ENCODE measurements at regions not wholly inside any gene's neighbourhood (a gene's known extent, or its start where the extent isn't known, plus 50 kb on each side); places are given as distances from the start of the nearest gene placed in this dataset.
A peak's percentile ranks its signal among the peaks of the same experiment; 100 is the strongest.
"Not testable (repeated sequence)": the region's sequence is repeated elsewhere in the genome, so short reads cannot be mapped to it uniquely, and the experiment has no call there.

DNA sequence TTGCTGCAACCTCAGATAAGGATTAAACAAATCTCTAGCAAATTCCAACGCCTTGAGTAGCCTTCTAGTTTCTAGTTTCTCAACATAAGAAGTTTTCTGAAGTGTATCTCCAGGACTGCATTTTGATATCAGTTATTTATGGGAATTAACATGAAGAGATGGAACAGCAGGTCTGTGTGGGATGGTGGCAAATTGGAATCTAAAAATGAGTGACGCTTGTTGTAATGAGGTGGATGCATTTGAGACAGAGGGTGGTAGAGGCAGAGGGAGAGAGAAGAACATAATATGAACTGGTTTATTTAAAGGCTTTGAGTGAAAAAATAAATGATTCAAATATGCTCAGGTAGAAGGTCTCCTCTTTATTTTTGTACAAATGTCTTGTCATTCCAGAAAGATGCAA lies 446.8 kb upstream of the GCFC2 start:
- no peak for DNase-seq

DNA sequence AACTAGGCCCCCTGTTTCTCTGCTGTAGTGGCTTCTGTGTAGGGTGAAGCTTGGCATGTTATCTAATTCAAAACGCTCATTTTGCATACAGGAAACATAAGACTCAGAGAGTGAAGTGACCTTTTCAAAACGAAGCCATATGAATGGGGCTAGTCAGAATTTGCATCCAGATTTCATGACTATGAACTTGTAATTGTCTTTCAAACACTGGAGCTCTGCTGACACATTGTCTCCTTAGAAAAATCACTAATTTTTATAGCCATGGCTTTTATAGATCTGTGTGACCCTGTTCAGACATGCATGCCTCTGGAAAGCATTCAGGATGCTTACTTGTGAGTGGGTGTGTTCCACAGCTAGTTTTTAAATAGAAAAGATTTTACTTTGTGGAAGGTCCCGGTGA lies 444.3 kb upstream of the GCFC2 start:
- Histone ChIP-seq H3K4me3 (ENCODE audit: insufficient read depth, low read depth, low read length) (no peak overlapping the region), H3K36me3 (replicated peaks; ENCODE audit: control insufficient read depth, insufficient read depth, low read length) (no peaks in the 10 kb centered on the region), H3K27me3 (ENCODE audit: control insufficient read depth, insufficient read depth, low read length) (no peaks in the 10 kb centered on the region)
- no peak for DNase-seq

More for the DNA sequence above, 446.8 kb upstream of the GCFC2 start:
- Histone ChIP-seq H3K4me3 (ENCODE audit: insufficient read depth, low read depth, low read length) (no peak overlapping the region), H3K27me3 (ENCODE audit: control insufficient read depth, insufficient read depth, low read length) (no peaks in the 10 kb centered on the region), H3K36me3 (replicated peaks; ENCODE audit: control insufficient read depth, insufficient read depth, low read length) (no peaks in the 10 kb centered on the region)

DNA sequence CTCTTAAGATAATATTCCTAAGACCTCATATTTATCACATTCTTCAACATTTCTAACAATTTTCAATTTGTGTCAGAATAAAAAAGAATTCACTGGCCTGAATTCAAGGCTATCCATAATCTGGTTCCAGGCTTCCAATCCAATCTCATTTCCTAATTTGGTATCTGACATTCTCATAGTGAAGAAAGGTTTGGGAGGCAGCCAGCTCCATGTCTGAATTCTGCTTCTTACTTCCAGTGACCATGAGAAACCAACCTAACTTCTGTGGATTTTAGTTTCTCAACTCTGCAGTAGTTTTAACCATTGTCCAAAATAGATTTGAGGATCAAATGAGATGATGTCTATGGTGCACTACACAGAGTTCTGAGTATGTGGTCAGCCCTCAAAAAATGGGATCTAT lies 439.1 kb upstream of the GCFC2 start:
- no peaks in the 10 kb centered on the region for H3K36me3 ChIP-seq (replicated peaks; ENCODE audit: control insufficient read depth, insufficient read depth, low read length)
- DNase-seq = no peak
- no peaks in the 10 kb centered on the region for H3K27me3 ChIP-seq (ENCODE audit: control insufficient read depth, insufficient read depth, low read length)
- no peak overlapping the region for H3K4me3 ChIP-seq (ENCODE audit: insufficient read depth, low read depth, low read length)

DNA sequence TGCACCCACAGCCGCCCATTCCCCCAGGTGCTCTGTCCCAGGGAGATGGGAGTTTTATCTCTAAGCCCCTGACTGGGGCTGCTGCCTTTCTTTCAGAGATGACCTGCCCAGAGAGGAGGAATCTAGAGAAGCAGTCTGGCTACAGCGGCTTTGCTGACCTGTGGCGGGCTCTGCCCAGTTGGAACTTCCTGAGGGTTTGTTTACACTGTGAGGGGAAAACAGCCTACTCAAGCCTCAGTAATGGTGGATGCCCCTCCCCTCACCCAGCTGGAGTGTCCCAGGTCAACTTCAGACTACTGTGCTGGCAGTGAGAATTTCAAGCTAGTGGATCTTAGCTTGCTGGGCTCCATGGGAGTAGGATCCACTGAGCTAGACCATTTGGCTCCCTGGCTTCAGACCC lies 428.6 kb upstream of the GCFC2 start:
- H3K36me3 ChIP-seq (replicated peaks; ENCODE audit: control insufficient read depth, insufficient read depth, low read length); H3K27me3 ChIP-seq (ENCODE audit: control insufficient read depth, insufficient read depth, low read length); DNase-seq; H3K4me3 ChIP-seq (ENCODE audit: insufficient read depth, low read depth, low read length): not testable (repeated sequence)

DNA sequence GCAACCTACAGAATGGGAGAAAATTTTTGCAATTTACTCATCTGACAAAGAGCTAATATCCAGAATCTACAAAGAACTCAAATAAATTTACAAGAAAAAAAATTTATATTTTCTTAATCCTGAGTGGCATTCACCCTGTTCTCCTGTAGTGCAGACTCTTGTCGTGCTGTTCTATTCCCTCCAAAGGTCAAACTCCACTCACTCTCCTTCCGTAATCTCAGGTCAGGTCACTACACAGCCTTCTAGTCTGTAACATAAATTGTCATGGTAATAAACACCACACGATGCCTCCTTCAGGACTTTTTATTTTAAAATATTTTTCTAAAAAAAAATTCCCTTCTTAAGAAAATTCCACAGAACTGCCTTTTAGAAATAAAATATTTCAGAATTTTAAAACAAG lies 417.9 kb upstream of the GCFC2 start:
- DNase-seq = no peak
- H3K4me3 ChIP-seq (ENCODE audit: insufficient read depth, low read depth, low read length) = no peak overlapping the region
- no peaks in the 10 kb centered on the region for H3K27me3 ChIP-seq (ENCODE audit: control insufficient read depth, insufficient read depth, low read length)
- H3K36me3 ChIP-seq (replicated peaks; ENCODE audit: control insufficient read depth, insufficient read depth, low read length) = no peaks in the 10 kb centered on the region

DNA sequence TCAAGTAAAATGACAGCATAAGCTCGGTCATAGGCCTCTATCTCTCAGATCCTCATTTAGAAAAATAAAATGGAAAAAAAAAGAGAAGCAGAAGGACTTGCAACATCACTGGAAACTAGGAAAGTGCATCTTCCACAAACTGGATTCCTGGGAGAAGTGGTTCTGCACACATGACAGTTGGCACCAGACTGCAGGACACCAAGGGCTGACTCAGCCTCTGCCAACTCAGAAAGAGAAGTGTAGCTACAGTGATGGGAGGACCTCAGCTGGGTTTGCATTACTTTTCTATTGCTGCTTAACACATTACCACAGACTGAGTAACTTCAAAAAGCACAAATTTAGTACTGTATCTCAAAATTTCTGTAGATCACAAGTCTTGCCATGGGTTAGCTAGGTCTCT lies 409.5 kb upstream of the GCFC2 start:
- Histone ChIP-seq H3K36me3 (replicated peaks; ENCODE audit: control insufficient read depth, insufficient read depth, low read length) (no peaks in the 10 kb centered on the region), H3K27me3 (ENCODE audit: control insufficient read depth, insufficient read depth, low read length) (no peaks in the 10 kb centered on the region)
- DNase-seq = no peak

DNA sequence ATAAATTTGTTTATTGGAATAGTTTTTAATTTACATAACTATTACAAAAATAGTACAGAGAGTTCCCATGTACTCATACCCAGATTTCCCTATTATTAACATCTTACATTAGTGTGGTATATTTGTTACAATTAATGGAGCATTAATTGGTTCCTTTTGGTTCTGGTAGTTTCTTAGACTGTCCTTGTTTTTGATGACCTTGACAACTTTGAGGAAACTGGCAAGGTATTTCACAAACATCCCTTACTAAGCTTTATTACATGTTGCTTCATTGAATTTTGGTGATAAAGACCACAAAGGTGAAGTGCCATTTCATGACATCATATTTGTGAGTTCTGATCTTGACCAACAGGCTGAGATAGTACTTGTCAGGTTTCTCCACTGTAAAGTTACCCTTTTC lies 379.0 kb upstream of the GCFC2 start:
- H3K36me3 ChIP-seq (replicated peaks; ENCODE audit: control insufficient read depth, insufficient read depth, low read length) = no peaks in the 10 kb centered on the region
- no peak overlapping the region for H3K4me3 ChIP-seq (ENCODE audit: insufficient read depth, low read depth, low read length)
- no peak for DNase-seq
- no peaks in the 10 kb centered on the region for H3K27me3 ChIP-seq (ENCODE audit: control insufficient read depth, insufficient read depth, low read length)

More for the DNA sequence above, 409.5 kb upstream of the GCFC2 start:
- H3K4me3 ChIP-seq (ENCODE audit: insufficient read depth, low read depth, low read length) = no peak overlapping the region

DNA sequence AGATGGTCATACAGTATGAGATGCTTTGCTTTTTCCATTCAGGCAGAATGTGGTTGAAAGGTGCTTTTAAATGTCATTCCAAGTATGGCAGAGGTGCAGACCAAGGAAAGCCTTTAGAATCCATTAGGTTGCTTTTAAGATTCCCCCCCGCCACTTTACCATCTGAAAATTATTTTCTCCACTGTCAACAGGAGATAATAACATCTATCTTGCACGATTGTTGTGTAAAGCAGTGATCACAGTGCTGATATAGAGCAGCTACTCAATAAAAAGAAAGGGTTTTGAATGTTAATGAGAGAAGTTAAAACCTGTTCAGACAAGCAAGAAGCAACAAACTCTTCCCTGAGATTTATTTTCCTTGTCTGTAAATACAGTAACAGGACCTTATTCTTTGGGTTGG lies 372.5 kb upstream of the GCFC2 start:
- H3K36me3 ChIP-seq (replicated peaks; ENCODE audit: control insufficient read depth, insufficient read depth, low read length) = no peaks in the 10 kb centered on the region
- no peaks in the 10 kb centered on the region for H3K27me3 ChIP-seq (ENCODE audit: control insufficient read depth, insufficient read depth, low read length)
- no peak overlapping the region for H3K4me3 ChIP-seq (ENCODE audit: insufficient read depth, low read depth, low read length)
- no peak for DNase-seq

DNA sequence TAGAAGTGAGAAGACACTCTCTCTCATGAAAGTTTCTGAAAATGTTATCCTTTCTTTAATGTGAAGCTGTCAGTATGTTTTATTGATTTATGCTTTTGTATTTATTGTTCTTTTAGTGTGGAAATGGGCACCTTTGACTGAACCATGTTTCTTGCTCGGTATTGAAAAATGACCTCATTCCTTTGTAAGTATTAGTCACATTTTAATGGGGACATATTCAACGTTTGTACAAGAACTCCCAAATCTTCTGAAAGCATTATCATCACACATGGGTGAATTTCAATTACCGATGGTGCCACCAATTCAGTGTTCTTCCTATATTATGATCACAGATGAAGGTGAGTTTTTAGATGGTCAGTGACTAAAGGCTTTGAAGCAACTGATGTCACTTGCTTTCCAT lies 371.8 kb upstream of the GCFC2 start:
- no peaks in the 10 kb centered on the region for H3K27me3 ChIP-seq (ENCODE audit: control insufficient read depth, insufficient read depth, low read length)
- no peak for DNase-seq
- H3K36me3 ChIP-seq (replicated peaks; ENCODE audit: control insufficient read depth, insufficient read depth, low read length) = no peaks in the 10 kb centered on the region
- no peak overlapping the region for H3K4me3 ChIP-seq (ENCODE audit: insufficient read depth, low read depth, low read length)

DNA sequence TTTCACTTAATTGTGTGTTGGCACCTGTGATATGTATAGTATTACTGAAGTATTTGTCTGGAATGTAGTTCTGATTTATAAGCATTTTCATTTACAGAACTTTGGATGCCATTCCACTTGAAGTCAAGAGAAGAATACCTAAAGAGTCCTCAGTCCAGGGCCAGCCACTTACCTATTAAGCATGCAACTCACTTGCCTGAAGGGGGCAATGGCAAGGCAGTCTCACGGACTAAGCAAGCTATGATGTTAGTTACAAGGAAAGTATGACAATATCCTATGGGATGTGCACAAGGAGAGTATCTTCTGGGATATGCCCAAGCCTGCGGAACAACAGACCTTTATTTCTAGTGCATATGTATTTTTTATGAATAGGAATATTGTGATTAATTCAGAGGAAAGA lies 369.4 kb upstream of the GCFC2 start:
- H3K36me3 ChIP-seq (replicated peaks; ENCODE audit: control insufficient read depth, insufficient read depth, low read length) = no peaks in the 10 kb centered on the region
- peak; percentile 2 for DNase-seq
- H3K27me3 ChIP-seq (ENCODE audit: control insufficient read depth, insufficient read depth, low read length) = no peaks in the 10 kb centered on the region
- H3K4me3 ChIP-seq (ENCODE audit: insufficient read depth, low read depth, low read length) = no peak overlapping the region

DNA sequence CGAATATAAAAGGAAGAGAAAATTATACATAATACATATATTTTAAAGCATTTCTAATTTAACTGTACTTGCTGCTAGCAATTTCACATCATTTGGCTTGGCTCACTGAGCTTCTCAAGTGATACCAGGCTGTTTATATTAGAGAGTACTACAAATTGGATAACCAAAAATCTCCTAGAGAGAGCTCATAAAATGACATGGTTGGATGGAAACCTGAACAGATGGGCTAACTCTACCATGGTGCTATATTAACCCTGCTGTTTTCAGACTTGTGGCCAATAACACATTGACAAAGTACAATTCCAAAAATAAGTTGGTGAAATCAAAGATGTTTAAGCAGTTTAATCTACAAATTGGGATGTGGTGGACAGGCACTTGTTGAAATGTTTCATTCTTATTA lies 364.4 kb upstream of the GCFC2 start:
- Histone ChIP-seq H3K4me3 (ENCODE audit: insufficient read depth, low read depth, low read length) (no peak overlapping the region), H3K27me3 (ENCODE audit: control insufficient read depth, insufficient read depth, low read length) (no peaks in the 10 kb centered on the region), H3K36me3 (replicated peaks; ENCODE audit: control insufficient read depth, insufficient read depth, low read length) (no peaks in the 10 kb centered on the region)
- DNase-seq = no peak

DNA sequence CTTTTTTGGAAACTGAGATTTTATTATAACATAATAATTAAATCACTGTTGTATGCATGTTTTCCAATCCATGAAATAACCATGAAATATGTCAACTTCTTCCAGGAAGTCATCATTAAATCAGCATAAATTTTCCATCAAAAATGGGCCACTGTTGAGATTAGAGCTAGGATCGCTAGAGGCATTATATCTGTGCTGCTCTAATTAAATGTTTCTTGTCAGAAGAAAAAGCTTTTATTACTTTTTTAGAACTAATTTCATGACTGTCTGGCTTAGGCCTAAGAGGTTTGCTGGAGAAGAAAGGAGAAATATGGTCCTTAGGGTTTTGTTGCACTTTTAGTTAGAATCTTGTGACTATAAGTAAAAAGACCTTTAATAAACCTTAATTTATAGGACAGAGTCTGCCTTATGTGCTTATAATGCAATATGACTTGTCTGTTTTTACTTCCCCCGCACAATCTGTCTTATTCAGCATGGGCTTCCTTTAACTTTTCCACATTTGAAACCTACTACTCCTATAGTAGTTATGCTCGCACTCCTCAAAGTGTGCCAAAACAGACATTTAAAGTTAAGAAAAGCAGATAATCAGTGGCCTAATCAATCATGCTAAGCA lies 363.4 kb upstream of the GCFC2 start:
- no peak for DNase-seq
- no peaks in the 10 kb centered on the region for H3K27me3 ChIP-seq (ENCODE audit: control insufficient read depth, insufficient read depth, low read length)
- H3K36me3 ChIP-seq (replicated peaks; ENCODE audit: control insufficient read depth, insufficient read depth, low read length) = no peaks in the 10 kb centered on the region
- no peak overlapping the region for H3K4me3 ChIP-seq (ENCODE audit: insufficient read depth, low read depth, low read length)

DNA sequence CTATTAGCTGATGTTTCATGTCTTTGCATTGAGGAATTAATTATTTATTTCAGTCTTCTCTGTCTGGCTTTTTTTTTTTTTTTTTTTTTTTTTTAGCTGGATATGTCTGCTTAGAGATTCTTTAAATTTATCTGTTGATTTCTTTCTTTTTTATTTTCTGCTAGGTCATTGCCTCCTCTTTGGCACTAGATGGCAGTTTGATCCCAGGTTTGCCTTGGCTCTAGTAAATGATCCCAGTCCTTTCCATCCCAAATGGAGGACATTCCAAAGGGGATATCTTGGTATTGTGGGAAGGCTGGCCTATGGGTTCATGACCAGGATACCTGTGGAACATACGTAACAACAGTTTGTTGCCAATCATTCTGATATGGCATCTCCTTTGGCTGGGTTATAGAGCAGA lies 339.5 kb upstream of the GCFC2 start:
- Histone ChIP-seq H3K36me3 (replicated peaks; ENCODE audit: control insufficient read depth, insufficient read depth, low read length) (no peaks in the 10 kb centered on the region), H3K27me3 (ENCODE audit: control insufficient read depth, insufficient read depth, low read length) (no peaks in the 10 kb centered on the region), H3K4me3 (ENCODE audit: insufficient read depth, low read depth, low read length) (no peak overlapping the region)
- no peak for DNase-seq

DNA sequence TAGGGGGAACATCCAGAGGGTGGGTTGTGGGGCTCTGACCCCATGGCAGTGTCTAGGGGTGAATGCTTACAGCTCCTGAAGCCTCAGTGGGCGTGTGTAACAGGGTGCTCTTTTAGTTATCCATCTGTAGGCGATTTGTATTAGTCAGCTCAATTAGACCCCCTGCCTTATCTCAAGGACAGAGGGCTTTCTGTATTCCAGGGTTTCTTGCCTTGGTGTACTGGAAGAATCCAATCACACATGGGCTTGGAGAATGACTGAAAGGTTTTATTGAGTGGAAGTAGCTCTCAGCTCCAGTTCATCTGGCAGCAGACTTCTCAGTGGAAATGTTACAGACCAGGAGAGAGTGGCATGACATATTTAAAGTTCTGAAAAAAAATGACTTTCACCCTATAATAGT lies 334.0 kb upstream of the GCFC2 start:
- no peaks in the 10 kb centered on the region for H3K36me3 ChIP-seq (replicated peaks; ENCODE audit: control insufficient read depth, insufficient read depth, low read length)
- H3K4me3 ChIP-seq (ENCODE audit: insufficient read depth, low read depth, low read length) = no peak overlapping the region
- H3K27me3 ChIP-seq (ENCODE audit: control insufficient read depth, insufficient read depth, low read length) = no peaks in the 10 kb centered on the region
- no peak for DNase-seq

DNA sequence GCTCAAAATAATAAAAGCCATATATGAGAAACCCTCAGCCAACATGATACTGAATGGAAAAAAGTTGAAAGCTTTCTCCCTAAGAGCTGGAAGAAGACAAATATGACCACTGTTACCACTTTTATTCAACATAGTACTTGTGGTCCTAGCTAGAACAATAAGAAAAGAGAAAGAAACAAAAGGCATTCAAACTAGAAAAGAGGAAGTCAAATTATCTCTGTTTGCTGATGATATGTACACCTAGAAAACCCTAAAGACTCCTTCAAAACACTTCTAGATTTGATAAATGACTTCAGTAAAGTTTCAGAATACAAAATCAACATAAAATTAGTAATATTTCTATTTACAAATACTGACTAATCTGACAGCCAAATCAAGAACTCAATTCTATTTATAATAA lies 328.8 kb upstream of the GCFC2 start:
- Histone ChIP-seq H3K27me3 (ENCODE audit: control insufficient read depth, insufficient read depth, low read length) (no peaks in the 10 kb centered on the region), H3K36me3 (replicated peaks; ENCODE audit: control insufficient read depth, insufficient read depth, low read length) (no peaks in the 10 kb centered on the region), H3K4me3 (ENCODE audit: insufficient read depth, low read depth, low read length) (no peak overlapping the region)
- DNase-seq = no peak

DNA sequence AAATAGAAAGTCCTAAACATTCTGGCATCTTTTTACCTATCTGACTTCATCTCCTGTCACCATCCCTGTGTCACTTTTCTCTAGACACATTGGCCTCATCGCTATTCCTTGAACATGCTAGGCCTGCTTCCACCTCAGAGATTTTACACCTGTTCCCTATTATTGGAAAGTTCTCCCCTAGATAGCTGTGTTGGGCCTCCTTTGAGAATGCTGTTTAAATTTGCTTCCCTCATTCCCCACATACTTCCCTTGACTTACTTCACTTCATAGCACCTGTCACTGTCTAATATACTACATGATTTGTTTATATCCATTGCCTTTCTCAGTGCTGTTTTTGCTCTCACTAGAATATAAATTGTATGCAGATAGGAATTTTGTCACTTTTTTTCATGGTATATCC lies 317.0 kb upstream of the GCFC2 start:
- Histone ChIP-seq H3K27me3 (ENCODE audit: control insufficient read depth, insufficient read depth, low read length) (no peaks in the 10 kb centered on the region), H3K4me3 (ENCODE audit: insufficient read depth, low read depth, low read length) (no peak overlapping the region), H3K36me3 (replicated peaks; ENCODE audit: control insufficient read depth, insufficient read depth, low read length) (no peaks in the 10 kb centered on the region)
- no peak for DNase-seq
